ENCODE measurements at regions not wholly inside any gene's neighbourhood (a gene's known extent, or its start where the extent isn't known, plus 50 kb on each side); places are given as distances from the start of the nearest gene placed in this dataset.

DNA sequence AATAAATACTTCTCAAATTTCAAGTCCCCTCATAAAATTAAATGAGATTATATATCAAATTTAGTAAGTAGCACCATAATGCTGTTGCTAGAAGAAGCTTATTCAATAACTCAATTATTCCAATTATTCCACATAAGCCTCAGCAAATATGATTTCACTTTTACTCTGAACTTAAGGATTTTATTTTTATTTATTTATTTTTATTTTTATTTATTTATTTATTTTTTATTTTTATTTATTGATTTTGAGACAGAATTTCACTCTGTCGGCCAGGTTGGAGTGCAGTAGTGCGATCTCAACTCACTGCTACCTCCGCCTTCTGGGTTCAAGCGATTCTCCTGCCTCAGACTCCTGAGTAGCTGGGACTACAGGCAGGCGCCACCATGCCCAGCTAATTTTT, 1308.3 kb upstream of the CDH9 start:
- TF ChIP-seq POLR2AphosphoS5 (IDR thresholded peaks at IDR 0.05; ENCODE audit: low read depth, low read length) (no peak), RAD21 (IDR thresholded peaks at IDR 0.05; ENCODE audit: low read length) (no peak), ELF1 (IDR thresholded peaks at IDR 0.05) (no peak), TAF1 (IDR thresholded peaks at IDR 0.05; ENCODE audit: borderline replicate concordance, low read depth, low read length) (no peak), RXRA (IDR thresholded peaks at IDR 0.05; ENCODE audit: borderline replicate concordance, low read depth) (no peak), SMC3 (IDR thresholded peaks at IDR 0.05; ENCODE audit: low read depth, low read length) (no peak), RCOR1 (IDR thresholded peaks at IDR 0.05; ENCODE audit: low read length) (no peak), REST (IDR thresholded peaks at IDR 0.05; ENCODE audit: low read depth, low read length) (no peak), CTCF (IDR thresholded peaks at IDR 0.05) (no peak)

Measured in SK-N-SH (cell line).